ENCODE measurements at regions not wholly inside any gene's neighbourhood (a gene's known extent, or its start where the extent isn't known, plus 50 kb on each side); places are given as distances from the start of the nearest gene placed in this dataset.

GRCh38 chr16:10321407-10322387 lies 64.2 kb upstream of the ATF7IP2 start:
- Histone ChIP-seq H3K9me3 (no peaks in the 10 kb centered on the region), H3K36me3 (no peaks in the 10 kb centered on the region), H3K27ac (no peak overlapping the region), H3K4me3 (no peak overlapping the region), H3K27me3 (no peaks in the 10 kb centered on the region), H3K4me1 (no peaks in the 10 kb centered on the region)
- DNase-seq, result no peak
- TF ChIP-seq EP300 (IDR thresholded peaks at IDR 0.05), result no peak
- TF ChIP-seq CTCF (IDR thresholded peaks at IDR 0.05), result no peak
- intact Hi-C loops (cut with DNase I; ENCODE audit: low total_unique reads), result no loop called here
- 75 to 82% (median 78%) methylated on average over 6 of the region's 6 CpGs for WGBS, 5 donors

GRCh38 chr16:10322723-10323527 lies 62.9 kb upstream of the ATF7IP2 start:
- Histone ChIP-seq H3K27me3 (no peaks in the 10 kb centered on the region), H3K9me3 (no peaks in the 10 kb centered on the region), H3K4me1 (no peaks in the 10 kb centered on the region), H3K4me3 (no peak overlapping the region), H3K27ac (peak overlapping the region in 1 of 5 donors; percentile 28), H3K36me3 (no peaks in the 10 kb centered on the region)
- WGBS, 5 donors, result 42 to 56% (median 44%) methylated on average over 8 of the region's 8 CpGs
- TF ChIP-seq POLR2AphosphoS5 (IDR thresholded peaks at IDR 0.05), result no peak
- no peak for TF ChIP-seq POLR2A (IDR thresholded peaks at IDR 0.05)
- no peak for TF ChIP-seq CTCF (IDR thresholded peaks at IDR 0.05)
- no peak for TF ChIP-seq EP300 (IDR thresholded peaks at IDR 0.05)
- DNase-seq, result peak in 1 of 2 donors; percentile 44
- intact Hi-C loops (cut with DNase I; ENCODE audit: low total_unique reads), result no loop called here

DNA sequence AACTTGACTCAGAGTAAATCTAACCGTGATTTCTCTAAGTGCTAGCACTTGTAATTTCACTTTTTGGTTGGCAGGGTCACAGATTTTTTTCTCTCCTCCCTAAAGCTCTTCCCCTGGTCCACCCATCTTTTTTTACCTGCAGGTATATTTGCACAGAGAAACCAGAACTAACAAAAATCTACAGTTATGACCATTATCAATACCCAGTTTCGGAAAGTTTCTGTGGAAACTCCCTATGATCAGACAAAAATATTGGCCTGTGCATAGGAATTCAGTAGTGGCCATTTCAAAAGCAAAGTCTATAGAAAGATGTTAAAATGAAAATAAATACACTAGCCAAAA lies 62.4 kb upstream of the ATF7IP2 start:
- TF ChIP-seq POLR2AphosphoS5 (IDR thresholded peaks at IDR 0.05), result no peak
- no peak for TF ChIP-seq EP300 (IDR thresholded peaks at IDR 0.05)
- no peak for TF ChIP-seq CTCF (IDR thresholded peaks at IDR 0.05)
- no peak for TF ChIP-seq POLR2A (IDR thresholded peaks at IDR 0.05)
- Histone ChIP-seq H3K36me3 (no peaks in the 10 kb centered on the region), H3K4me1 (no peaks in the 10 kb centered on the region), H3K27me3 (no peaks in the 10 kb centered on the region), H3K9me3 (no peaks in the 10 kb centered on the region), H3K27ac (no peak overlapping the region), H3K4me3 (no peak overlapping the region)
- no peak for DNase-seq
- 56 to 75% (median 63%) methylated on average over 2 of the region's 2 CpGs for WGBS, 5 donors
- intact Hi-C loops (cut with DNase I; ENCODE audit: low total_unique reads), result no loop called here

DNA sequence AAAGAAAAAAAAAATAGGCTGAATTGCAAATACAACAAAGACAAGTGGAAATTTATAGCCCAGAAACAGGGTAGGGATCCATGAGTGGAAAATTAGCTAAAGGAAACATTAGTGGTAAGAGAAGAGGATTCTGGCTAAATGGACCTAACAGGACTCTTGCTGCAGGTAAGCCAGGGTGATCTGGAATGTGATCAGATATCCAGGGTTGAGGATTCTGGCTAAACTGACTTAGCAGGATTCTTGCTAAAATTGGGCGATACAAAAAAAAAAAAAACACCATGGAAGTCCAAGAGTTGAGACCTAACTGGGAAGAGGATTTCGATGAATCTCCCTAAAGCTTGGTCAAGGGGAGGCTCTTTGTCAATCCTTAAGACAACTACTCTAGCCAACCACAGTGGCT lies 61.7 kb upstream of the ATF7IP2 start:
- TF ChIP-seq POLR2AphosphoS5 (IDR thresholded peaks at IDR 0.05), result no peak
- TF ChIP-seq POLR2A (IDR thresholded peaks at IDR 0.05), result no peak
- no peak for TF ChIP-seq EP300 (IDR thresholded peaks at IDR 0.05)
- TF ChIP-seq CTCF (IDR thresholded peaks at IDR 0.05), result no peak
- H3K4me1 ChIP-seq, result no peaks in the 10 kb centered on the region
- no peak overlapping the region for H3K4me3 ChIP-seq
- 92 to 100% (median 98%) methylated on average over 2 of the region's 2 CpGs for WGBS, 5 donors
- H3K27me3 ChIP-seq, result no peaks in the 10 kb centered on the region
- no peak for DNase-seq
- H3K27ac ChIP-seq, result no peak overlapping the region
- H3K9me3 ChIP-seq, result no peaks in the 10 kb centered on the region
- H3K36me3 ChIP-seq, result no peaks in the 10 kb centered on the region
- intact Hi-C loops (cut with DNase I; ENCODE audit: low total_unique reads), result no loop called here

Measured in stomach (tissue), 8 donors.